ENCODE measurements at regions not wholly inside any gene's neighbourhood (a gene's known extent, or its start where the extent isn't known, plus 50 kb on each side); places are given as distances from the start of the nearest gene placed in this dataset.

DNA sequence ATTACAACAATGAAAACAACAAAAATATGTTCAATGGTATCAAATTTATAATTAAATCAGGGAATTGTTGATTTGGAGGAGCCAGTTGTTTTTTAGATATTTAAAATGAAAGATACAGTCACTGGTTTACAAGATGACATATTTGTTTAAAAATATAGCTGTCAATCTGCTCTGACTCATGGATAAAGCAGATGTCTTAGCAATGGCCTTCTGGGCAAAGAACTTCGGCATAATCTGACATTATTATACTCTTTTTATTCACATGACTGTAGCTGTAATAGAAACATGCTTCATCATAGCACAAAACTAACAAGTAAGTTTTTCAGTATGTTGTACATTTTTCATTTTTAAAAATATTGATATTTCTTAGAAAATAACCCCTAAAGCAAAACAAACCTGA is 267.4 kb downstream of the CENPW start:
- TF ChIP-seq, protein P1, sequence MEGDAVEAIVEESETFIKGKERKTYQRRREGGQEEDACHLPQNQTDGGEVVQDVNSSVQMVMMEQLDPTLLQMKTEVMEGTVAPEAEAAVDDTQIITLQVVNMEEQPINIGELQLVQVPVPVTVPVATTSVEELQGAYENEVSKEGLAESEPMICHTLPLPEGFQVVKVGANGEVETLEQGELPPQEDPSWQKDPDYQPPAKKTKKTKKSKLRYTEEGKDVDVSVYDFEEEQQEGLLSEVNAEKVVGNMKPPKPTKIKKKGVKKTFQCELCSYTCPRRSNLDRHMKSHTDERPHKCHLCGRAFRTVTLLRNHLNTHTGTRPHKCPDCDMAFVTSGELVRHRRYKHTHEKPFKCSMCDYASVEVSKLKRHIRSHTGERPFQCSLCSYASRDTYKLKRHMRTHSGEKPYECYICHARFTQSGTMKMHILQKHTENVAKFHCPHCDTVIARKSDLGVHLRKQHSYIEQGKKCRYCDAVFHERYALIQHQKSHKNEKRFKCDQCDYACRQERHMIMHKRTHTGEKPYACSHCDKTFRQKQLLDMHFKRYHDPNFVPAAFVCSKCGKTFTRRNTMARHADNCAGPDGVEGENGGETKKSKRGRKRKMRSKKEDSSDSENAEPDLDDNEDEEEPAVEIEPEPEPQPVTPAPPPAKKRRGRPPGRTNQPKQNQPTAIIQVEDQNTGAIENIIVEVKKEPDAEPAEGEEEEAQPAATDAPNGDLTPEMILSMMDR (IDR thresholded peaks at IDR 0.05): no peak
- no peak for TF ChIP-seq ZFX (IDR thresholded peaks at IDR 0.05; ENCODE audit: borderline replicate concordance)
